ENCODE measurements at regions not wholly inside any gene's neighbourhood (a gene's known extent, or its start where the extent isn't known, plus 50 kb on each side); places are given as distances from the start of the nearest gene placed in this dataset.

DNA sequence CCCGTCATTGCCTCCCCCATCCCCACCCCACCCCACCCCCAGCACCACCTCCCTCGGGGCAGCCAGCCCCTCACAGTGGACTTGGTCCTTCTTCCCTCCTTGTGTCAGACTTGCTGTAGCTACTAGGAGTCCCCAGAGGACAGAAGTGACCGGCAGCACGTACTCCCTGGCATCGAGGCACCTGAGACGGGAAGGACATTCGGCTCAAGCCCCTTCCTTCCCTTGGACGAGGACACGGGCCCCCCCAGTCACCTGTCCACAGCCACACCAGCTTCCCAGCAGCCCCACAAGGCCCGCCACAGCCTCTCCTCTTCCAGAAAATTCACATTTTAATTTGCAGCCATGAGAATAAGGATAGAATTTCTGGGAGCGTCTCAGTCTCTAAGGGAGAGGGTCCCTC, 267.8 kb upstream of the SHH start:
- DNase-seq (ENCODE audit: low read depth in 2 of 3, low spot score in 1 of 3): no peak

GRCh38 chr7:156079156-156079555, 266.9 kb upstream of the SHH start:
- no peak for DNase-seq (ENCODE audit: low read depth in 2 of 3, low spot score in 1 of 3)

- DNase-seq (ENCODE audit: low read depth in 2 of 3, low spot score in 1 of 3): no peak
Observed at GRCh38 chr7:156074982-156075615, 262.8 kb upstream of the SHH start.

DNA sequence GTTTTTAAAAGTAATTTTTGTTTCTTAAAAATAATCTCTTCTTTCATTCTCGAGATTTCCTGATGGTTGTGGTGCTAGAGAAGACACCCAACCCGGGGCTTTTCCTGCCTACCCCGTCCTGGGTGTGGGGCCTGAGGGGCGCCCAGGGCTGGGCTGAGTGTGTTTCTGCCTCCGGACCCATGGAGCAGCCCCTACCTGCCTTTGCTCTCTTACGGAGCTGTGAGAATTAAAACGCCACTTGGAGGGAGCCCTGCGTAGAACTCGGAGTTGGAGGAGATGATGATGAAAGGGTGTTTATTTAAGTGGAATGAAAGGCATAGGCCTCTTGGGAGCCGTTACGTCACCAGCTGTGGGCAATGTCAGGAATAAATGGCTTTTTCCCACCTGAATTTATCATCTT, 261.8 kb upstream of the SHH start:
- DNase-seq (ENCODE audit: low read depth in 2 of 3, low spot score in 1 of 3): no peak

- DNase-seq (ENCODE audit: low read depth in 2 of 3, low spot score in 1 of 3): no peak
Observed at GRCh38 chr7:156073366-156074052, 261.2 kb upstream of the SHH start.

- DNase-seq (ENCODE audit: low read depth in 2 of 3, low spot score in 1 of 3): no peak
Observed at GRCh38 chr7:156071612-156072011, 259.3 kb upstream of the SHH start.

GRCh38 chr7:156069891-156070290, 257.6 kb upstream of the SHH start:
- no peak for DNase-seq (ENCODE audit: low read depth in 2 of 3, low spot score in 1 of 3)

DNA sequence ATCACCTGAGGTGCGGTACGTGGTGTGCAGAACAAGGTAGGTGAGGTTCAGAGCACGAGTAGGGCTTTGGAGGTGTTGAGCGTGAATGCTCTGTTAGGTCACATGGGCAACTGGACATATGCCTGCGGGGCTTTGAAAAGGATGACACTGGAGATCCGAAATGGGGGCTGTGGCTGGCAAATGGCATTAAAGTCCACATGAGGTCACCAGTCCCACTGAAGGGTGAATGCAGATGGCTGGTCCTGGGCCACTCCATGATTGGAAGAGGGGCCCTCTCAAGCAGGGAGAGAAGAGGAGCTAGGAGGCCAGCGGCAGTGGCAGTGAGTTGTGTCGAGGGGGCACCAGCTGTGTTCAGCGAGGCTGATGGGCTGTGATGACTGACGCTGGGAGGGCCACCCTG, 254.9 kb upstream of the SHH start:
- no peak for DNase-seq (ENCODE audit: low read depth in 2 of 3, low spot score in 1 of 3)

DNA sequence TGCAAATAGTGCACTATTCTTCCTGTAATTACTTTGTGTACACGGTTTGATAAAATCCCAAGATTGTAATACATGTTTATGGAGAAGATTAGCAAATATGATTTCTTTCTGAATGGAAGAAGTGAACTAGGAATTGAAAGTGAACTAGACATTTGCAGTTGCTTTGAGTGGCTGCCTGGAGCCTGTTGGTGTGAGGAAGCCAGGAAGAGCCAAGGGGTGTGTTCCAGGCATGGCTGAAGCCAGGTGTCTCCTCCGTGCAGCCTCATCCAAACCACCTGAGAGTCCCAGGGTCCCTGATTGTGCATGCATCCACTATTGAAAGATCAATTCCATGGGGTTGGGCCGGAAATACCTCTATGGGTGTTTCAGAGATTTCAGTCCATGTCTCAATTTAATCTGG, 253.1 kb upstream of the SHH start:
- no peak for DNase-seq (ENCODE audit: low read depth in 2 of 3, low spot score in 1 of 3)

DNA sequence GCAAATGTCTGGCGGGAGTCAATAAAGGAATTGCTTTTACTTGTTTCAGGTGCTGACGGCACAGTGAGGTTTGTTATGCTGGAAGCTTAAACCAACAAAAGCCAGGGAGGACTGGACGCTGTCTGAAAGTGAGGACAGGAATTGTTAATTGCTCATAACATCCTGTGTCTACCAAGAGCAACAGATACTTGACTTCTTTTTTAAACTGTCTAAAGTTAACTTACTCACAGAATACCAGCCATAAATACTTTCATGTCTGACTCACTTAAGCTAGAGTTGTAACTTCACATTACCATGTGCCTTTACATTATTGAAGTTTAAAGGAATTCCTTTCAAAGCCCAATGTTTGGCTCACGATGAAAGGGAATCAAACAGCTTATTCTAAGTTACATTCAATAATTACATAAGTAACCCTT, 252.7 kb upstream of the SHH start:
- no peak for DNase-seq (ENCODE audit: low read depth in 2 of 3, low spot score in 1 of 3)

DNA sequence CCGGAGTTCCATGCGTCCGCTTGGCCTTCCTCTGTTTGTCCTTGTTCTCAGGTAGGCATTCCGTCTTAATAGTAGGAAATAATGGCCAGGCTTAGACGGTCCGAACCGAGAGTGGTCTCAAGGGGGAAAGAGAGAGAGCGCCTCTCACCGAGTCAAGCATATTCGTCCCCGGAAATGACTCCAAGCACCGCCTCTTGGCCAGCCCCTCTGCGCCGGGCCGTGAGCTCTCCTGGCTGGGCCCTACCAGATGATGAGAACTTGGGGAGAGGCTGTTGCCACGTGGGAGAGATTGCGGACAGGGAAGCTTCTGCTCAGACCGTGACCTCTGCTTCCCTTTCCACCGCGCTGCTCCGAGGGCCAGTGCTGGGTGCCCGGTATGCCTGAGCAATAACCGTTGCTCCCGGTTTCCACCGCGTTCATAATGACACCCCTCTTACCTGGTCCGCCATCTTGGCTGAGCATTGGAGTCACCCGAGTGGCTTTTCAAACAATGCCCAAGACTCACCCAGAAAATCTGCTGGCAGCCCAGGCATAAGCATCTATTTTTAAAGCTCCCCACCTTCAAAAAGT, 251.1 kb upstream of the SHH start:
- DNase-seq (ENCODE audit: low read depth in 2 of 3, low spot score in 1 of 3): no peak

- no peak for DNase-seq (ENCODE audit: low read depth in 2 of 3, low spot score in 1 of 3)
Observed at GRCh38 chr7:156062286-156062685, 250.0 kb upstream of the SHH start.

- DNase-seq (ENCODE audit: low read depth in 2 of 3, low spot score in 1 of 3): no peak
Observed at GRCh38 chr7:156061689-156062255, 249.5 kb upstream of the SHH start.

- DNase-seq (ENCODE audit: low read depth in 2 of 3, low spot score in 1 of 3): no peak
Observed at GRCh38 chr7:156060925-156061324, 248.7 kb upstream of the SHH start.

DNA sequence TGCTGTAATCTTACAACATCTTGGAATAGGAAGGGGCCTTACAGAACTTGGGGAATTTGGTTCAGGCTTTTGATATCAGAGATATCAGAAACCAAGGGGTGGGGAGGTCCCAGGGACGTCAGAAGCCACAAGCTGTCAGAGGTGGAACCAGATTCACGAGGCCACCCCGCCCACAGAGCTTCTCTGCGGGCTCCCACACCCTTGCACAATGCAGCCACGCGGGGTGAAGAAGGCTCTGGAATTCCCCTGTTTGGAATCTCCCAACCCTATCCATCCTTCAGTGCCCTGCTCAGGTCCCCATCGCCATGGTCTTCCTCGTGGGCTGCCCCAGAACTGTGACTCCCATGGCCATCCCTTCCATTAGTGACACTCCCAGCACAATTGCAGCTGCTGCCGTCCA, 247.1 kb upstream of the SHH start:
- no peak for DNase-seq (ENCODE audit: low read depth in 2 of 3, low spot score in 1 of 3)

GRCh38 chr7:156058248-156058647, 246.0 kb upstream of the SHH start:
- DNase-seq (ENCODE audit: low read depth in 2 of 3, low spot score in 1 of 3): no peak

GRCh38 chr7:156056534-156056933, 244.3 kb upstream of the SHH start:
- no peak for DNase-seq (ENCODE audit: low read depth in 2 of 3, low spot score in 1 of 3)

- no peak for DNase-seq (ENCODE audit: low read depth in 2 of 3, low spot score in 1 of 3)
Observed at GRCh38 chr7:156055206-156055822, 243.1 kb upstream of the SHH start.

DNA sequence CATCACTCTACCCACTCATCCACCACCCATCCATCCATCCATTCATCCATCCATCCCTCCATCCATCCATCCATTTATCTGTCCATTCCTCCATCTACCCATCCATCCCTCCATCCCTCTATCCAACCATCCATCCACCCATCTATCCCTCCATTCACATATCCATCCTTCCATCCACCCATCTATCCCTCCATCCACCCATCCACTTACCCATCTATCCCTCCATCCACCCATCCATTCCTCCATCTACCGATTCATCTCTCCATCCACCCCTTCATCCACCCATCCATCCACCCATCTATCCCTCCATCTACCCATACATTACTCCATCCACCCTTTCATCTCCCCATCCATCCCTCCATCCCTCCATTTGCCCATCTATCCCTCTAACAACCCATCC, 239.6 kb upstream of the SHH start:
- no peak for DNase-seq (ENCODE audit: low read depth in 2 of 3, low spot score in 1 of 3)

- no peak for DNase-seq (ENCODE audit: low read depth in 2 of 3, low spot score in 1 of 3)
Observed at GRCh38 chr7:156050636-156051569, 238.6 kb upstream of the SHH start.

DNA sequence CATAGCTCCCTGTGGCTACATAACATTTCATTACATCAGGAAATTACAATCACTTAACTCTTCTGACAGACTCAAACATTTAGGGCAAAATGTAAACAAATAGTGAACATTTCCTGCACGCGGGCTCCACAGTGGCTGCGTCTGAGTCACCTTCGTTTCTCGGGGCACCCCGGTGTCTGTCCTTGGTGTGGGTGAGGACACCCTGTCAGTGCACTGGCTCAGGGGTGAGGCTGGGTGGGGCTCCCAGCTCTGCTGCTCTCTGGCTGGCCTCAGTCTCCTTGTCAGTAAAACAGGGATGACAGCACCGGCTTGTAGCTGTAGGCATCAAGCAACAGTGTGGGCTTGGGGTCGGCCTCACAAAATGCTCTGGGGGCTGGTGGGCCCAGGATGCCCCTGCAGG, 237.1 kb upstream of the SHH start:
- DNase-seq (ENCODE audit: low read depth in 2 of 3, low spot score in 1 of 3): no peak
